OCI-LY7 (cell line): ENCODE measurements at regions not wholly inside any gene's neighbourhood (a gene's known extent, or its start where the extent isn't known, plus 50 kb on each side); places are given as distances from the start of the nearest gene placed in this dataset.

Experiments
- CTCF ChIP-seq: fragments of 200-600 bp; sonication (generic); conservative IDR thresholded peaks from 2 replicates; pipeline ENCODE4 v1.5.1; 2014; ENCODE audit warnings: mild to moderate bottlenecking, antibody characterized with exemption, low read length, moderate library complexity, mixed read lengths
- EZH2phosphoT487 ChIP-seq: fragments of 200-600 bp; sonication (generic); IDR thresholded peaks from 2 replicates; pipeline ENCODE4 v1.6.1; 2018; ENCODE audit warnings: low read depth, borderline replicate concordance, mild to moderate bottlenecking, mixed run types, antibody characterized with exemption, low read length, moderate library complexity, mixed read lengths

GRCh38 chr2:108154366-108155061, 85.3 kb upstream of the SULT1C3 start:
- no peak for TF ChIP-seq EZH2phosphoT487
- no peak for TF ChIP-seq CTCF
